Activated CD4-positive, alpha-beta T cell treated with anti-CD3 and anti-CD28 coated beads for 1 hour (primary cell): ENCODE measurements at regions not wholly inside any gene's neighbourhood (a gene's known extent, or its start where the extent isn't known, plus 50 kb on each side); places are given as distances from the start of the nearest gene placed in this dataset.
"Not testable (repeated sequence)": the region's sequence is repeated elsewhere in the genome, so short reads cannot be mapped to it uniquely, and the experiment has no call there.

ENCODE experiments used
- DNase-seq: peaks from one replicate; pipeline ENCODE4 v3.0.0-alpha.2; 2020

- DNase-seq = no peak
Observed at GRCh38 chr6:15825332-15825930, 162.6 kb upstream of the DTNBP1 start.

DNA sequence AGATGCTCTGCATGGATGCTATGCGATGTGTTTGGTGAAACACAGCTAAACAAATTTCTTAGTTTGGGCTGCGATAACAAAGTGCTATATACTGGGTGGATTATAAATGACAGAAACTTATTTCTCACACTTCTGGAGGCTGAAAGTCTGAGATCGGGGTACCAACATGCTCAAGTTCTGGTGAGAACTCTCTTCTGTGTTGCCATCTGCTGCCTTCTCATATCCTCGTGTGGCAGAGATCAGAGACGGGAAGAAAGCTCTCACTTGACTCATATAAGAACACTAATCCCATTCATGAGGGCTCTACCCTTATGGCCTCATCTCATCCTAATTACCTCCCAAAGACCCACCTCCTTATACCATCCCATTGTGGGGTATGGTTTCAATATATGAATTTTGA, 162.0 kb upstream of the DTNBP1 start:
- no peak for DNase-seq

DNA sequence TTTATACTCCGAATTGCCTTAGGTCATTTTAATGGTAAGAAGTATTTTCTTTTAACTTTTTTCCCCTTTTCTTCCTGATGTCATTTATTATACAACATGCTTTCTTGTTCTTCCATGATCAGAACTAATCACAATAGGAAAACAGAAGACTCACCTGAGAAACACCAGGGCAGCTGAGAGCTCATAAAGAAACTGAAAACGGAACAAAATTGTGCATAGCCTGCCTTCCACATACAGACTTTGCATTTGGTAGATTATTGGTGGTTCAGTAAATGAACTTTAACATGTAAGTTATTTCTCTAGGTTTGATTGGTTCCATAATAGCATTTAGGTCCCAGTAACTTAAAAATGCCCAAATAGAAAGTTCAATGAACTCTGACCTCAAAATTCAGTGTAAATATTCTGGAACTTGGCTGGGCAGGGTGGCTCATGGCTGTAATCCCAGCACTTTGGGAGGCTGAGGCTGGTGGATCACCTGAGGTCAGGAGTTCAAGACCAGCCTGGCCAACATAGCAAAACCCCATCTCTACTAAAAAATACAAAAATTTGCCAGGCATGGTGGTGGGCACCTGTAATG, 161.1 kb upstream of the DTNBP1 start:
- no peak for DNase-seq

DNA sequence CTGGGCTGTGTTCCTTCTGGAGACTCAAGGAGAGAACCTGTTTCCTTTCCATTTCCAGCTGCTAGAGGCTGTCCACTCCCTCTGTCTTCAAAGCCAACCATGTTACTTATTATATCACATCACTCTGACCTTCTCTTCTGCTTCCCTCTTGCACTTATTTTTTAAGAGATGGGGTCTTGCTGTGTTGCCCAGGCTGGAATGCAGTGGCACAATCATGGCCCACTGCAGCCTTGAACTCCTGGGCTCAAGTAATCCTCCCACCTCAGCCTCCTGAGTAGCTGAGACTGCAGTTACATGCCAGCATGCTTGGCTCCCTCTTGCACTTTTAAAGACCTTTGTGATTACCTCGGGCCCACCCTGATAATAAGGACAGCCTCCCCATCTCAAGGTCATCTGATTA, 160.0 kb upstream of the DTNBP1 start:
- no peak for DNase-seq

DNA sequence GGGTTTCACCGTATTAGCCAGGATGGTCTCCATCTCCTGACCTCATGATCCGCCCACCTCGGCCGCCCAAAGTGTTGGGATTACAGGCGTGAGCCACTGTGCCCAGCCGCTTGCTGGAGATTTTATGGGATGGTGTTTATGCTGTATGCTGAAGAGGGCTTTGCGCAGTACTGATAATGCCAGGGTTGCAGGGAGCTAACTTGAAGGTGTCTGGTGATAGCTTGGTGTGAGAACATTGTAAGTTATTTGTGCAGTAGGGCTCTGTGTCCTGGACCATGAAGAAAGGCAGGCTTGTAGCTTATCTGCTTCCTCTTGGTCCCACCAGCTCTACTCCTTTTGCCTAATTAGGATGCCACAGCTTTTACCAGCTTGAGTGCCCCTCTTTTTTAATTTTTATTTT, 157.0 kb upstream of the DTNBP1 start:
- no peak for DNase-seq

DNA sequence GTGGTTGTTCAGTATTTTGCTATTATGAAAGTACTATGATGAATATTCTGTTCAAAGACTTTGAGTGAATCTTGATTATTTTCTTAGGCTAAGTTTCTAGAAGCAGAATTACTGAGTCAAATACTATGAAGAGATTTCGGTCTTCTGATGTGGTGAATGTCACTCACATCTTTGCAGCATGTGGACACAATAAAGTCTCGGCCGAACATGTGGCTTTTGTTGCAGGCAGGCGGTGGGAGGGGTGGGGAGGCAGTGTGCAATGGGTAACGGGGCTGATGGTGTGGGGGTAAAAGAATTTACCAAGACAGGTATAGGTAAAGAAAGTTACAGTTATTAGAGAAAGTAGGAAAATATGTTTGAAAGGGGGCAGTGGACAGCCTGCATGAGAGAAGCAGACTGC, 156.4 kb upstream of the DTNBP1 start:
- DNase-seq = no peak

DNA sequence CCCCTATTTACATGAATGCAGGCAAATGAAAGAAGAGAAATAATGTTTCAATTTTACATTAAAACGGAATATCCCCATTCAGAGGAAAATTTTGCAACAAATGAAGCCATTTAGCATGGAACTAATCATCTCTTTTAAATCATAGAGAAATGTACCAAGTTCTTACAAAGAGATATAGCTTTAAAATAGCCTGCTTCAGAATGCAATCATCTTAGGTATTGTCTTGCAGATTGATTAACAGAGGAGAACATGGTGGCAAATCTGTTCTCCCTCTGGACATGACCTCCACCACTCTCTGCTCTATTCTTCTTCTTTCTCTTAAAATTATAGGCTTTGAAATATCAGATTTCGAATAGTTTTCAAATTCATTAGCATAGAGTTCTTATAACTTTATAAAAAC, 155.7 kb upstream of the DTNBP1 start:
- no peak for DNase-seq

DNA sequence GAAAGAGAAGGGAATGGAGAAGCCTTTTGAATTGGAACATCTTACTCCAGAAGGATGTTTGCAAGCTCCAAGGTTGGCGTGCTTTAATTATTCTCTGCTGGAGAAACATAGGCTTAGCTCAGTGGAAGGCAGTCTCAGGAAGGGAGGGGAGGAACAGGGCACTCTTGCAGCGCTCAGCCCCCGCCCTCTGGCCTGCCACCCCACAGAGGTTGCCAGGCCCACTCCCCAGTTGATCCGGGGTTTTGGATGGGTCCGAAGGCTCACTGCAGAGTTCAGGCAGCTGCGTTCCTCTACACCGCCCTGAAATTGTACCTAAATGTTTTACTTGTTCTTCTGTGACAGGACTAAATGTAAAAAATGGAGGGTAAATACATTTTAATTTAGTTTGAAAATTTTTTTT, 155.2 kb upstream of the DTNBP1 start:
- no peak for DNase-seq

DNA sequence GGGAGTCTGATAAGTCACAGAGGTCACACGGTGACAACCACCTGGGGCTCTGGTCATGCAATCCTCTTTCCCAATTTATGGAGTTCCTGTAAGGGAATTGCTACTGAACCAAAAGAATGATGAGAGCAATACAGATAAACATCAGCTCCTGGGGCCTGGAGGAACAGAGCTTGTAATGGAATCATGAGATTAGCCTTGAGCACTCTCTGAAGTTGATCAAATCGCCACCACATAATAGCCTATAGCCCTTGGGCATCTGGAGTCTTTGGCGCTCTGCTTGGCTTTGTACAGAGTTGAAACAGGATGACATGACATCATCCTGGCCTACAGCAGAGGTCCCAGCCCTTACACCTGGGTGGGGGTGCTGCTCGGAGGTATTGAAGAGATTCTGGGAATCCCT, 154.3 kb upstream of the DTNBP1 start:
- no peak for DNase-seq

DNA sequence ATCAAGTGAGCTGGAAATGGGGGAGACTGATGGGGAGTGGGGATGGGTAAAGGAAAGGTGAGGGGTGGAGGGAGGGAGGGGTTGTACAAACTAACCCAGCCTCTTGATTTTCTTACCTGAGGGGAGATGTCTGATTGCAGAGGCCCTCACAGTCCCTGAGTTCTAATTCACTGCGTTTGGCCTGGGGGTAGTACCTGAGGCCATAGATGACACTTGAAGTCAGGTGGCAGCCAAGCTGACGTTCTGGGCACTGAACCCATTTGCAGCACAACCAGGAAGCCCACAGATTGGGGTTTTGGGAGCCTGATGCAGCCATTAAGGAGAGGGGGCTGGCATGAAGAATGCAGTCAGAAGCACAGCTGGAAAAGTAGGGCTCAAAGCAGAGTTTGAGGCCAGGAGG, 153.8 kb upstream of the DTNBP1 start:
- no peak for DNase-seq

DNA sequence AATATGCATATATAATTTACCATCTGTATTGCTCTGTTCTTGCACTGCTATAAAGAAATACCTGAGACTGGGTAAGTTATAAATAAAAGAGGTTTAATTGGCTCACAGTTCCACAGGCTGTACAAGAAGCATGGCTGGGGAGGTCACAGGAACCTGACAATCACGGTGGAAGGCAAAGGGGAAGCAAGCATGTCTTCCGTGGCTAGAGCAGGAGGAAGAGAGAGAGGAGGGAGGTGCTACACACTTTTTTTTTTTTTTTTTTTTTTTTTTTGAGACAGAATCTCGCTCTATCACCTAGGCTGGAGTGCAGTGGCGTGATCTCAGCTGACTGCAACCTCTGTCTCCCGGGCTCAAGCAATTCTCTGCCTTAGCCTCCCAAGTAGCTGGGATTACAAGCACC, 150.9 kb upstream of the DTNBP1 start:
- not testable (repeated sequence) for DNase-seq

GRCh38 chr6:15811107-15811506, 148.3 kb upstream of the DTNBP1 start:
- no peak for DNase-seq

- DNase-seq = no peak
Observed at GRCh38 chr6:15810618-15811017, 147.8 kb upstream of the DTNBP1 start.

DNA sequence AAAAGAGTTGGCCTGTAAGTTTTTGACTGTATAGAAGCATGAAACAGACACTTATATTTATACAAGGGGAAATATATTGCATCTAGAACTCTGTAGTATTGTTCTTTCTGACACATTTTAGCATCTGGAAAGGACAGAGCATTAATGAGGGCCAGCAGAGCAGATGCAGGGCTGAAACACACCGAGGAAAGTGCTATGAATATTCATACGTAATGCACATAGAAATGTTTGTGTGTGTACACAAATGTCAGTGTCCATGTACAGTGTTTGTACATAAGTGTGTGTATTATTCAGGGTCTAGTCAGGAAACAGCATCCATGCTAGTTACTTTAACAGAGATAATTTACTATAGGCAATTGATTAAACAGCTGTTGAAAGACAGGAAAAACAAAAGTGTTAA, 146.5 kb upstream of the DTNBP1 start:
- no peak for DNase-seq

GRCh38 chr6:15804164-15805154, 141.6 kb upstream of the DTNBP1 start:
- no peak for DNase-seq

- no peak for DNase-seq
Observed at GRCh38 chr6:15802466-15802865, 139.6 kb upstream of the DTNBP1 start.

GRCh38 chr6:15801912-15802311, 139.1 kb upstream of the DTNBP1 start:
- no peak for DNase-seq

- DNase-seq = no peak
Observed at GRCh38 chr6:15800841-15801617, 138.2 kb upstream of the DTNBP1 start.

GRCh38 chr6:15798533-15799255, 135.9 kb upstream of the DTNBP1 start:
- no peak for DNase-seq

- DNase-seq = no peak
Observed at GRCh38 chr6:15796844-15797243, 134.0 kb upstream of the DTNBP1 start.

- DNase-seq = no peak
Observed at GRCh38 chr6:15796130-15796771, 133.4 kb upstream of the DTNBP1 start.

GRCh38 chr6:15793826-15794225, 131.0 kb upstream of the DTNBP1 start:
- no peak for DNase-seq
